COLO668 (cell line): ENCODE measurements at regions not wholly inside any gene's neighbourhood (a gene's known extent, or its start where the extent isn't known, plus 50 kb on each side); places are given as distances from the start of the nearest gene placed in this dataset.
"Not testable (repeated sequence)": the region's sequence is repeated elsewhere in the genome, so short reads cannot be mapped to it uniquely, and the experiment has no call there.

Source experiments
- DNase-seq: peaks from one replicate; lab custom pipeline; 2025; ENCODE audit not compliant: unreplicated experiment; lab: John Stamatoyannopoulos, UW

DNA sequence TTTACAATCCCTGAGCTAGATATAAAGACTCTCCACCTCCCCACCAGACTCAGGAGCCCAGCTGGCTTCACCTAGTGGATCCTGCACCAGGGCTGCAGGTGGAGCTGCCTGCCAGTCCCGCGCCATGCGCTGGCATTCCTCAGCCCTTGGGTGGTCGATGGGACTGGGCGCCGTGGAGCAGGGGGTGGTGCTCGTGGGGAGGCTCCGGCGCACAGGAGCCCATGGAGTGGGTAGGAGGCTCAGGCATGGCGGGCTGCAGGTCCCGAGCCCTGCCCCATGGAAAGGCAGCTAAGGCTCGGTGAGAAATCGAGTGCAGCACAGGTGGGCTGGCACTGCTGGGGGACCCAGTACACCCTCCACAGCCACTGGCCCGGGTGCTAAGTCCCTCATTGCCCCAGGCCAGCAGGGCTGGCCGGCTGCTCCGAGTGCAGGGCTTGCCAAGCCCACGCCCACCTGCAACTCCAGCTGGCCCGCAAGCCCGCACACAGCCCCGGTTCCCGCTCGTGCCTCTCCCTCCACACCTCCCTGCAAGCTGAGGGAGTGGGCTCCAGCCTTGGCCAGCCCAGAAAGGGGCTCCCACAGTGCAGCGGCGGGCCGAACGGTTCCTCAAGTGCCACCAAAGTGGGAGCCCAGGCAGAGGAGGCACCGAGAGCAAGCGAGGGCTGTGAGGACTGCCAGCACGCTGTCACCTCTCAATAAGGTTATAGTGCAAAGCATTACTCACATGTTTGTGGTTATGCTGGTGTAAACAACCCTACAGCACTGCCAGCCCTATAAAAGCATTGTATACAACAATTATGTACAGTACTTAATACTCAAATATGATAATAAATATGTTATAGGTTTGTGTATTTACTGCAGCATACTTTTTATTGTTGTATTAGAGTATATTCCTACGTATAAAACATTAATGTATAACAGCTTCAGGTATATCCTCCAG, 757.3 kb downstream of the SLC6A15 start:
- not testable (repeated sequence) for DNase-seq

DNA sequence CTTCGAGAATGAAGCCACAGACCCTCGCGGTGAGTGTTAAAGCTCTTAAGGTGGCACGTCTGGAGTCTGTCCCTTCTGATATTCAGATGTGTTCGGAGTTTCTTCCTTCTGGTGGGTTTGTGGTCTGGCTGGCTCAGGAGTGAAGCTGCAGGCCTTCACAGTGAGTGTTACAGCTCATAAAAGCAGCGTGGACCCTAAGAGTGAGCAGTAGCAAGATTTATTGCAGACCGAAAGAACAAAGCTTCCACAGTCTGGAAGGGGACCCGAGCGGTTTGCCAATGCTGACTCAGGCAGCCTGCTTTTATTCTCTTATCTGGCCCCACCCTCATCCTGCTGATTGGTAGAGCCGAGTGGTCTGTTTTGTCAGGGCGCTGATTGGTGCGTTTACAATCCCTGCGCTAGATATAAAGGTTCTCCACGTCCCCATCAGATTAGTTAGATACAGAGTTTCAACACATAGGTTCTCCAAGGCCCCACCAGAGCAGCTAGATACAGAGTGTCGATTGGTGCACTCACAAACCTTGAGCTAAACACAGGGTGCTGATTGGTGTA, 758.1 kb downstream of the SLC6A15 start:
- not testable (repeated sequence) for DNase-seq

- DNase-seq, result no peak
These were observed 762.4 kb downstream of the SLC6A15 start for GRCh38 chr12:84150201-84150600.

GRCh38 chr12:84148335-84148734, 764.3 kb downstream of the SLC6A15 start:
- DNase-seq, result no peak

DNA sequence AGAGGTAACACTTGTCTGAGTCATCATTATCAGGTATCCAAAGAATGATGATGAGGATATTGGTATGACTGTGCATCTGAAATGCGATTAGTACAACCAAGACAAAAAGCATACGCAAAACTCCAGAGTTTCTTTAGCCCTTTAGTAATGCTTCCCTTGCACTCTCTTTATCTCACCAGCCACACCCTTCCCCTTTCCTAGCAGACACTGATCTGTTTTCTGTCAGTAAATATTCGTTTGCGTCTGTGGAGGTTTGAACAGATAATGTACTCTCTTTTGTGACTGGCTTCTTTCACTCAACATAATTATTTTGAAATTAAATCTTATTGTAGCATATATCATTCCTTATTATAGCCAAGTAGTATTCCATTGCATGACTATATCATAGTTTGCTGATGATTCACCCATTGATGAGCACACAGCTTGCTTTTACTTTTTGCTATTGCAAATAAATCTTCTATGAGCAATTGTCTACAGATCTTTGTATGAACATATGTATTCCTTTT, 775.7 kb downstream of the SLC6A15 start:
- no peak for DNase-seq

DNA sequence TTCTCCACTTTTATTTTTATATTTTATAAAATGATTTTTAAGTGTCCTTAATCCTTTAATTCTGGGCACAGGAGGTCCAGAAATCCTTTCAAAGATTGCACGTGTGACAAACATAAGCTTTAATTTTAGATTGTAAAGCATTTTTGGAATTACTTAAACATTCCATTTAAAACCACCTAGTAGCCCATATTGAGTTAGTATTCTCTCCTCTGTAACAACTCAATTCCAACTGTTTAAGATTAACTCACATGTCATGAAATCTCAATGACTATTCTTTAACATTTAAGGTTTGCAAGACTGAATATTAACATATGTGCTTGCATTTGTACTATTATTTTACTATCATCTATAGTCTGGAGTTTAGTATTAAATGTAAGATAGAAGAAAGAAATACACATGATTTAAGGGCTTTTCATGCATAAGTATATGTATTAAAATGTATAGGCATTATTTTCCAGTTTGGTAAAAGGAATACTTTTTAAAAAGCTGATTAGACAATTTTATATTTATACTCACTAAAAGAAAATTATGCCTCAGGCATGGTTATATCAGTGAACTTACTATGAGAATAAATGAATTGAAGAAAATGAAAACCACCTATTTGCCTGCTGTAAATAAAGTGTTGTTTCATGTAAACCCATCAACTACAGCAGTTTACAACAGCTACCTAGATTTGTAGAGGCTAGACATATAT, 776.9 kb downstream of the SLC6A15 start:
- DNase-seq, result no peak

- DNase-seq, result no peak
These were observed 777.7 kb downstream of the SLC6A15 start for GRCh38 chr12:84134797-84135366.

DNA sequence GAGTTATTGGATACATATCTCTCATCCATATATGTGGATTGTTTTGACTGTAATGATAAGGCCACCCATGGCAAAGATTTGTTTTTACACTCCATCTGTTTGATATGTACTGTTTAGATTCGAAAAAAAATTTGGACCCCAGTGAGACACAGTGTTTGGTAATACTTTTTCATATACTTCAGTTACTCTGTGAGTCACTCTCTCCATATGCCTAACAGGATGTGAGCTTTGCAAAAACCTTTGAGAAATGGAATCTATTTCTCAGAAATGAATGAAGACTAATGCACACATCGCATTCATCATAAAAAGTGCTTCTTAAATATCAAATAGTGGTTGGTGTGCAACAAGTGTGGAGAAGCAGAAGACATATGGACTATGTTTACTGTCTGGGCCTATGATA, 781.5 kb downstream of the SLC6A15 start:
- no peak for DNase-seq

GRCh38 chr12:84128117-84128991, 784.2 kb downstream of the SLC6A15 start:
- DNase-seq, result no peak

GRCh38 chr12:84124211-84124610, 788.4 kb downstream of the SLC6A15 start:
- DNase-seq, result no peak

DNA sequence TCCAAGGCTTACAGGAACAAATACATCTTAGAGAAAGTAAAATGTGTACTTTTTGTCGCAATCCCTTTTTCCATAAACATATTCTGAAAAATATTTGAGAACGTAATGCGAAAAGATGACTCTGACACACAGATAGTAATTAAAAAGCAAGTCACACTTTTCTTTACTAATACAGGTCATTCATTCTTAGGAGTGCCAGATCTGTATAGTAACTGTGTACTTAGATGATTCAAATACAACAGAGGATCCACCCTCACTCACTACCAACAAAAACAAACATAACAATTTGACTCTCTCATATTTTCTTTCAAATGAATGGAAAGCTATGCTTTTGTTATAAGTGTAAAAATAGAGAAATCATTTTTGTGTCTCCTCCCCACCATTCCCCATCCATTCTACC, 795.4 kb downstream of the SLC6A15 start:
- no peak for DNase-seq

DNA sequence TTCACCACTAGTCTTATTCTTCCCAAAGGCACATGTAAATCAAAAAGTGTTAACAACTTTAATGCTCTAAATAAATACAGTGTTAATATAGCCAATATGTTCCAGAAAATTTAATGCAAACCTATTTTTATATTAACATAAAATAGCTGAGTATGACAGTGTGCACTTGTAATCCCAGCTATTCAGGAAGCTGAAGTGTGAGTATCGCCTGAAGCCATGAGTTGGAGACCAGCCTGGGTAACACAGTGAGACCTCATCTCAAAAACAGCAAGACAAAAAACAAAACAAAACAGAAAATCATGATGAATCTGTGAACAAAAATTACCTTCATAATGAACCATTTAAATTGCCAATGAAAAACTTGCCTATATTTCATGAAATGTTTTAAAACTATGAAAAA, 798.9 kb downstream of the SLC6A15 start:
- DNase-seq, result no peak

DNA sequence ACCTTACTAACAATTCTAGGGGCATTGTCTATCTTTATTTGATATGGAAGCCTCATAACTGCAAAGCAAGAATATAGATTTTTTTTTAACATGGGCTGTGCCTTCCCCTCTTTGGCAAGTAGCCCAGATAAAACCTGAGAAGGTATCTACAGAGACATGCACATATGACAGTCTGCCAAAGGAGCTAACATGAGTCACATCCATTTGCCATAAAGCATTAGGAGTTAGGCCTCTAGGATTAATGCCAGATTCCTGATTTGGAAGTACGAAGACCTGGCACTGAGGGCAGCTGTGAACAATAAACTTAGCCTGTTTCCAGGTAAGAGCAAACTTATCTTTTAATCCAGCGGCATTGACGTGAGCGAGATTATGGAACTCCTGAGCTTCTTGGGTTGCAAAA, 808.7 kb downstream of the SLC6A15 start:
- not testable (repeated sequence) for DNase-seq

- DNase-seq, result peak; percentile 5
These were observed 810.6 kb downstream of the SLC6A15 start for GRCh38 chr12:84101963-84102362.

DNA sequence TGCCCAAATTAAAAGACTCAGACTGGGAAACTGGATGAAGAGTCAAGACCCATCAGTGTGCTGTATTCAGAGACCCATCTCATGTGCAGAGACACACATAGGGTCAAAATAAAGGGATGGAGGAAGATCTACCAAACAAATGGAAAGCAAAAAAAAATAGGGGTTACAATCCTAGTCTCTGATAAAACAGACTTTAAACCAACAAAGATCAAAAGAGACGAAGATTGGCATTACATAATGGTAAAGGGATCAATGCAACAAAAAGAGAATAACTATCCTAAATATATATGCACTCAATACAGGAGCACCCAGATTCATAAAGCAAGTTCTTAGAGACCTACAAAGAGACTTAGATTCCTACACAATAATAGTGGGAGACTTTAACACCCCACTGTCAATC, 813.0 kb downstream of the SLC6A15 start:
- DNase-seq, result not testable (repeated sequence)

GRCh38 chr12:84091651-84092050, 820.9 kb downstream of the SLC6A15 start:
- no peak for DNase-seq

- DNase-seq, result no peak
These were observed 823.2 kb downstream of the SLC6A15 start for GRCh38 chr12:84089356-84089755.

DNA sequence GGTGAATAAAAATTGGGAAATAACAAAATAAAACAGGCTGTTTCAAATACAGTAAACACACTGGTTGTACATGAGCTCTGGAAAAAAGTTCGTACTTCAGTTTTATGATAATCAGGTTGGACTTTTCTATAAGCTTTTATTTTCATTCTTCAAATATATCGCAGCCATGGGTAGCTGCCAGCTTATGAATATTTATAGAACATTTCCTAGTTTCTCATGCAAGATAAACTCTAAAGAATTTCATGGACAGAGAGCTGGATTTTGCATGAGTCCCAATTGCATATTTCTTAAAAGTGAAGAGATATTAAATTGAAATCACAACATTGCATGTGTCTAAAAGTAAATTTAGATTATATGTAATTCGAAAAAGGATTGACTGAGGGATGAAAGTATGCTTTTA, 827.6 kb downstream of the SLC6A15 start:
- DNase-seq, result no peak

GRCh38 chr12:84079626-84080025, 833.0 kb downstream of the SLC6A15 start:
- DNase-seq, result no peak

DNA sequence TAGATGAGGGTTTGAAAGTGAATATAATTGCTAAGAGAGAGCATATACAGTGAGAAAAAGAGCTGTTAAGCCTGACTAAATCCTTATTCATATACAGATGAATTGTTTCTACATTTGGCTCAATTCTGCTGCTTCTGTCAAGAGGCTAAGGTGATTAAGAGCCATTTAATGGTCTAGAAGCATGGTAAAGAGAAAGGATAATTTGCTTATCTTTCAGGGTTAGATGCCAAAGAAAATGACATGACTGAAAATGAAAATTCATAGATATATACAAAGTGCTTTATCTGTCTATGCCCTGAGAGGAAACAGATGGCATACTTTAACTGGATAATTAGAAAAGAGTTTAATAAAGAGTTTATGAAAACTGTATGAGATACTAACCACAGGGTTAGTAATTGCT, 834.9 kb downstream of the SLC6A15 start:
- no peak for DNase-seq
